Kidney glomerular epithelial cell (primary cell): ENCODE measurements at regions not wholly inside any gene's neighbourhood (a gene's known extent, or its start where the extent isn't known, plus 50 kb on each side); places are given as distances from the start of the nearest gene placed in this dataset.
"Not testable (repeated sequence)": the region's sequence is repeated elsewhere in the genome, so short reads cannot be mapped to it uniquely, and the experiment has no call there.

ENCODE experiments used
- DNase-seq: peaks from one replicate; lab custom pipeline; 2025; lab: John Stamatoyannopoulos, UW

DNA sequence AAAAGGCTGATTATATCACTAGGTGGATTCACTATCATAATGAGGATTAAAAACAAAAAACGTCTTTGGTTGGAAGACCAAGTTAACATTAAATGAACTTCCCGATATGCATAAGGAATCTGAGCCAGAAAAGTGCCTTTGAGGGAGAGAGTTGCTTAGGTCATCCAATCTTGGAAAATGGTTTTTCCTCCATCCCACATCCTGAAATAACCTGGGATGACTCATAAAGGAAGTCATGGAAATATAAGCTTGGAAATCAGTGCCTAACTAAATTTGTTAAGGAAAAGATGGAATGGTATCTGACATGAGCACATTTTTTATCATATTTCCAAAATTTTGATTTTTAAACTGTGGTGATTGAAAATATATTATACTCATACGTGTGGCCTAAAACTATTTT, 66.0 kb downstream of the KBTBD8 start:
- peak; percentile 2 for DNase-seq

DNA sequence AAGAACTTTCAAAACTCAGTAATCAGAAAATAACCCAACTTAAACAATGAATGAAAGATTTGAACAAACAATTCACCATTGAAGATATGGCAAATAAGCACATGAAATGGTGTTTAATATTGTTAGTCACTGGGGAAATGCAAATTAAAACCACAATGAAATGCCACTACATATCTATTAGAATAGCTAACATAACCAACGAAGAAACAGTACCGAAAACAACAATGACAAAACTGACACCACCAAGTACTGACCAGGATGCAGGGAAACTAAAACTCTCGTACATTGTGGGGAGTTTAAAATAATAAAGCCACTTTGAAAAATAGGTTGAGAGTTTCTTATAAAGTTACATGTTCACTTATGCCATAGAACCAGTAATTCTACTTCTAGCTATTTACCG, 69.1 kb downstream of the KBTBD8 start:
- no peak for DNase-seq

GRCh38 chr3:67072640-67073039, 74.5 kb downstream of the KBTBD8 start:
- DNase-seq = not testable (repeated sequence)

DNA sequence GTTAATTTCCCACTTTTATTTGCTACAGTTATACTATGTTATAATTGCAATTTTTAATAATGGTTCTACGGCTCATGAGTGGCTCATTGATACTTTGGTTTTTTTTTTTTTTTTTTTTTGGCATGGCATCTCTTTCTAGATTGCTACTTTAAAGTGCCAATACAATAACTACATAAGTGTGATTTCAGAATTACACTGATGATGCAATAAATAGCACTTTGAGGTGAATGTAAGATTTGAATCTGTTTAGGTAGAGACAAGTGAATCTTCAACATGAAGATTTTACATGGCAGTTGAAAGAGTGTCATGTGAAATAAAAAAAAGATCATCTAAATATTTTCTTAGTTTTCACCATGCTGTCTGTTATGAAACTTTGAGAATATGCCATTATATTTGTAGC, 75.7 kb downstream of the KBTBD8 start:
- no peak for DNase-seq

DNA sequence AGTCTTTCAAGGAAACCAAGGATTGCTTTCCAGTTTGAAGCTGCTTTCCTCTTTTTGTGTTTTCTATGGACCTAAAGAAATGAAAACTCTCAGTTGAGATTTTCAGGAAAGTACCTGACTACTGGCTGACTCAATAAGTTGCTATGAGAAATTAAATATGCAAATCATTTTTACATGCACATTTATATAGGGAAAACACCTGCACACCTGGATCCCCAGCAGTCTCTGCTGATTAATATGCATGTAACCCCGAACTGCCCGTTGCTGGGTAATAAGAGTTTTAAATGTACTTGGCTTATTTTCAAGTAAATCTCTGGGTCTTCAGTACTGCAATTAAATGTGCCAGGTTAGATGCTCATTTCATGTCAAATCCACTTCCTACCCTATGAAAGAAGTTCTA, 77.2 kb downstream of the KBTBD8 start:
- DNase-seq = no peak

- peak; percentile 11 for DNase-seq
Measured at GRCh38 chr3:67076607-67077006, 78.5 kb downstream of the KBTBD8 start.

DNA sequence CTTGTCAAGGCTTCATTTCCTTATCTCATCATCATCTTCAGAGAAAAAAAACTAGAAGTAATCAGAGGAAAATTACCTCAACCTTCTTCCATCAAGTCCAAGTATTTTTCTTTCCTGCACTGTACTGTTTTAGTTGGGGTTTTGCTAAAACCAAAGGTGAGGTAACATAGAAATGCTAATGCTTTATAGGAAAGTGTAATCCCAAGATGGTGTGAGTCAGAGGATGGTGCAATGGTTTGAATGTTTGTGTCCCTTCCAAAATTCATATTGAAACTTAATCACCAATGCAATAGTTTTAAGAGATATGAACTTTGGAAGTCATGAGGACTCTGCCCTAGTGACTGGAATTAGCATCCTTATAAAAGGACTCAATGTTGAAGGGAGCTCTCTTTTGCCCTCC, 79.5 kb downstream of the KBTBD8 start:
- no peak for DNase-seq

GRCh38 chr3:67082533-67083024, 84.5 kb downstream of the KBTBD8 start:
- DNase-seq = no peak

DNA sequence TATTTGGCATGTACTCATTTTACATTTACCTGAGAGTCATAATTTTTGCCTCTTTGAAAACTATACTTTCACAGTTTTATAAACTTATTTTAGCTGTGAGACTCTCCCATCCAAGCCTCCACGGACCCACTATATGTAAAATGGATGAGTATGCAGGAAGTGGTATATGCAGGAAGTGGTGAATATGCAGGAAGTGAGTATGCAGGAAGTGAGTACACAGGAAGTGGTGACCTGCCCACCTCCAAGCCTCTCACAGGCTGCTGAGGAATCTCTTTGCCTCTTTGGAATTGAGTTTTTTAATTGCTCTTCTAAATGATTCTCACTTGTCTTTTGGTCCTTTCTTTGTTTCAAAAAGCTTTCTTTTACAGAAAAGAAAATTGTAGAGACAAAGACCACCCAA, 85.2 kb downstream of the KBTBD8 start:
- DNase-seq = peak; percentile 1

- no peak for DNase-seq
Measured at GRCh38 chr3:67087788-67088187, 89.7 kb downstream of the KBTBD8 start.

GRCh38 chr3:67090474-67090873, 92.4 kb downstream of the KBTBD8 start:
- DNase-seq = peak; percentile 86

DNA sequence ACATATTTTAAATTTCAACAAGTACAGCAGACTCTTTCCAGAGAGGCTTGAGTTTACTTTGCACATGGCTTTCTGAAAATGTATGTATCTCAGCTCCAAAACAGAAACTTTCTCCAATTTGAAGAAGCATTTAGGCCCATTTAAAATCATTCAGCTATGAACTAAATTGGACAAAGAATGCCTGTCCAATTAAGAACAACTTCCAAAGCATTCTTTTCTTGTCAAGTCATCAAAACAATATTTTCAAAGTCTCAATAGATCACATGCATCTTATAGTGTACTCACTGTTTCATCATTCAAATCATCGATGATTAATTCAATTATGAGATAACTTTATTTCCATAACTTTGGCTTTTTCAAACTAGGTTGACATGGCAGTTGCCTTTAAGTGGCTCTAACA, 95.2 kb downstream of the KBTBD8 start:
- no peak for DNase-seq

DNA sequence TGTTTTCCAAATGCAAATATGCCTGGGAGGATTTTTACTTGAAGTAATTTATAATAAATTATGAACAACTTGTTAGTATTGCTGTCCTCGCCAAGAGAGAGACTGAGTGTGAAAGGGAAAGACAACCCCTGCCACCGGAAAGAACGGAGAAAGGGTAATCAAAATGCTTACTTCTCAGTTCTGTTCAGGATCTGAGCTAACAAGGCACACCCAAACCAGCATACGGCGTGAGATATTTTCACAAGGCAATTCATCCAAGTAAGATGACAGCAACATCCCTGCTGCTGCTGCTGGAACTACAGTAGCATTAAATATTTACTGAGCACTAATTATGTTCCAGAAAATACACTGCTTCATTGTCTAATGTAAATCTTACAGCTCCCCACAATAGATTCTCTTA, 96.1 kb downstream of the KBTBD8 start:
- DNase-seq = no peak

- no peak for DNase-seq
Measured at GRCh38 chr3:67094774-67095173, 96.7 kb downstream of the KBTBD8 start.

DNA sequence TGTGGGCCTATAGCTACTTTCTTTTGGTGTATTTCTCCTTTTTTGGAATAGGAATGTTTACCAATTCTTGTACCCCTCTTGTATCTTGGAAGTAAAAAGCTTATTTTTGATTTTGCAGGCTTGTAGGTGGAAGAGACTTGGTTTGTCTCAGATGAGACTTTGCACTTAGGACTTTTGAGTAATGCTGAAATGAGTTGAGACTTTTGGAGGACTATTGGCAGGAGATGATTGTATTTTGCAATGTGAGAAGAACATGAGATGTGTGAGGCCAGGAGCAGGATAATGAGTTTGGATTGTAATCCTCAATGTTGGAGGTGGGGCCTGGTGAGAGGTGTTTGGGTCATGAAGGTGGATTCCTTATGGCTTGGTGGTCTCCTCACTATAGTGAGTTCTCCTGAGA, 106.3 kb downstream of the KBTBD8 start:
- DNase-seq = no peak

- DNase-seq = no peak
Measured at GRCh38 chr3:67106874-67107273, 108.8 kb downstream of the KBTBD8 start.

DNA sequence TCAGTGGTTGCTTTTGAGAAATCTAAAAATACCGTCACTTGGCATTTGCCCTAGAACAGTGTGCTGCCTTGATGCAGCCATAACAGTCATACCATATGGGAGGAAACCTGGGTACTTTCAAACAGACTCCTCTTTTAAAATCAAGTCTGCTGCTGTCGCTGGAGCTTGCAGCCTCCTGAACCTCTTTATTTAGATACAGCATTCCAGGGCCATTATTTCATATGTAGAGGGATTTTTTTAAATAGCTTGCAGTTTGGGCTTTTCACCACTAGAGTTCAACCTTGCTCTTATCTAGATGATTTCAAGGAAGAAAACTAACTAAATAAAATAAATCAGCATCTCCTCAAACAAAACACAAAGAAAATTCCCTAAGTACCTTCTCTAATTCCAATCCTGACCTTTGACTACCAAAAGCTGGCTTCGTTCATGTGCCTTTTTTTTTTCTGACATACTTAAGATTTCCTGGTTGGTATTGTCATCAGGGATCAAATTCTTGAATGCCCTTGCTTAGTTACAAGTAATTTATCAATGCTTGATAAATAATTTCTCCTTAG, 111.6 kb downstream of the KBTBD8 start:
- peak; percentile 68 for DNase-seq

GRCh38 chr3:67113802-67114407, 115.8 kb downstream of the KBTBD8 start:
- peak; percentile 64 for DNase-seq

DNA sequence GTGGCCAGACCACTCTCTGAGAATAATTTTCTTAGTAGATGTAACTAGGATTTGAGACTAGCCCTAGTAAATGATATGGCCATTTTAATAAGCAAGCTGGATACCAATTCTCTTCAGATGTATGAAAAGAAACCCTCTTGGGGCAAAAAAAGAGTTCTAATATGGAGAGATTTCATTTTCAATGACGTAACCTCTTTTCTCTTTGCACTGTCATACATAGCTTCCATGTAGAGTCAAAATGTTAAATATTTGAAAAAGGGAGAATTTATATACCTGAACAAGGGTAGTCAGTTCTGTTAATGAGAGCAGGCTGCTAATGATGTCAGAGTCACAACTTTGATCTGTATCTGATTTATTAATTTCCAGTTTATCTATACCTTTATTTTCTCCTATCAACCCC, 120.0 kb downstream of the KBTBD8 start:
- no peak for DNase-seq

- no peak for DNase-seq
Measured at GRCh38 chr3:67118635-67119034, 120.5 kb downstream of the KBTBD8 start.

DNA sequence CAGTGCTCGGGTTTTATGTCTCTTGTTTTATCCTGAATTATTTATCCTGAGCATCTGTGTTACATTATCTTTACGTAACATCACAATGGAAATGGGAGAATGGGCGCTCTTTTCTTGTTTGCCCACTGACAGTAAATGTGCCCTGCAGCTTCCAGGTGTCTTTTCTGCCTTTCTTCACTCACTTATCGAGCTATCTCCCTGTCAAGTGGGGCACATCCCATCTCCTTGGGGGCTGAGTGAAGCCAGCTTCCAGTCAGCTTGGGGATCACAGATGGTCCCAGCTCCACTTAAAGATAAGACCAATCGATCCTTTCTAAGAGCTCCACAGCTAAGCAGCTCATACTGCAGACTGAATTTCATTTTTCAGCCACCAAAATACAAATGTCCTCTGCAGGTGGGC, 125.8 kb downstream of the KBTBD8 start:
- DNase-seq = no peak

DNA sequence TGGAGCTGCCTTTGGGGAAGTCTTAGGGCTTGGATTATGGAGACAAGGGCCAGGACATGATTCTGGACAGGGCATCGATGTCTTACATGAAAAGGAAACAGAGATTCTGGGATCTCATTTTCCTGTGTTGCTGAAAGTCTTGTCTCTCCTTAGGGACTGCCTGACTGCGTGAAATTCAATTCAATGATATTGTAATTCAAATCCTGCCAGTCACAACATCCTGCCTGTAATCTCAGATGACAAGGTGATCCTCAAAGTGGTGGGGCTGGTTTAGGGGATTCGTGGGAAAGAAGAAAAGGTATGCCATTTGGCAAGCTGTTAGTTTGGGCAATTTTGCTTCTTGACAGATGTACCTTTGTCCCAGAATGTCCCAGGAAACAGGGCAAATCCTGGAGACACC, 129.1 kb downstream of the KBTBD8 start:
- DNase-seq = no peak

DNA sequence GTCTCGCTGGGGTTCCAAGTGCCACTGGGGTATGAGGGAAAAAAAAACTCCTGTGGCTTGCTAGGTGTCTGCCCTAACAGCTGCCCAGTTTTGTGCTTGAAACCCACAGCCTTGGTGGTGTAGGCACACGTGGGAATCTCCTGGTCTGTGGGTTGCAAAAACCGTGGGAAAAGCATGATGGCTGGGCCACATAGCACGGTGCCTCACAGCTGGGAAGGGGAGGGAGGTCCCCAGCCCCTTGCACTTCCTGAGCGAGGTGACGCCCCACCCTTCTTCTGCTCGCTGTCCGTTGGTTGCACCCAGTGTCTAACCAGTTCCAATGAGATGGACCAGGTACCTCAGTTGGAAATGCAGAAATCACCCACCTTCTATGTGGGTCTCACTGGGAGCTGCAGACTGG, 144.3 kb downstream of the KBTBD8 start:
- DNase-seq = no peak

- DNase-seq = no peak
Measured at GRCh38 chr3:67145738-67146137, 147.6 kb downstream of the KBTBD8 start.
